ENCODE measurements at regions not wholly inside any gene's neighbourhood (a gene's known extent, or its start where the extent isn't known, plus 50 kb on each side); places are given as distances from the start of the nearest gene placed in this dataset.
"Not testable (repeated sequence)": the region's sequence is repeated elsewhere in the genome, so short reads cannot be mapped to it uniquely, and the experiment has no call there.

- TF ChIP-seq, protein P1, sequence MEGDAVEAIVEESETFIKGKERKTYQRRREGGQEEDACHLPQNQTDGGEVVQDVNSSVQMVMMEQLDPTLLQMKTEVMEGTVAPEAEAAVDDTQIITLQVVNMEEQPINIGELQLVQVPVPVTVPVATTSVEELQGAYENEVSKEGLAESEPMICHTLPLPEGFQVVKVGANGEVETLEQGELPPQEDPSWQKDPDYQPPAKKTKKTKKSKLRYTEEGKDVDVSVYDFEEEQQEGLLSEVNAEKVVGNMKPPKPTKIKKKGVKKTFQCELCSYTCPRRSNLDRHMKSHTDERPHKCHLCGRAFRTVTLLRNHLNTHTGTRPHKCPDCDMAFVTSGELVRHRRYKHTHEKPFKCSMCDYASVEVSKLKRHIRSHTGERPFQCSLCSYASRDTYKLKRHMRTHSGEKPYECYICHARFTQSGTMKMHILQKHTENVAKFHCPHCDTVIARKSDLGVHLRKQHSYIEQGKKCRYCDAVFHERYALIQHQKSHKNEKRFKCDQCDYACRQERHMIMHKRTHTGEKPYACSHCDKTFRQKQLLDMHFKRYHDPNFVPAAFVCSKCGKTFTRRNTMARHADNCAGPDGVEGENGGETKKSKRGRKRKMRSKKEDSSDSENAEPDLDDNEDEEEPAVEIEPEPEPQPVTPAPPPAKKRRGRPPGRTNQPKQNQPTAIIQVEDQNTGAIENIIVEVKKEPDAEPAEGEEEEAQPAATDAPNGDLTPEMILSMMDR (IDR thresholded peaks at IDR 0.05), result not testable (repeated sequence)
- TF ChIP-seq POLR2A (IDR thresholded peaks at IDR 0.05), result not testable (repeated sequence)
These were observed 1025.2 kb upstream of the SEMA6A start for GRCh38 chr5:117599811-117600210.
